GM21381 (cell line): ENCODE measurements at regions not wholly inside any gene's neighbourhood (a gene's known extent, or its start where the extent isn't known, plus 50 kb on each side); places are given as distances from the start of the nearest gene placed in this dataset.

ENCODE experiments used
- ATAC-seq: cut with Tn5 transposase; IDR thresholded peaks from one replicate; pipeline ENCODE4 v1.9.1; 2021; ENCODE audit warnings: mild to moderate bottlenecking, moderate library complexity; ENCODE audit not compliant: unreplicated experiment

DNA sequence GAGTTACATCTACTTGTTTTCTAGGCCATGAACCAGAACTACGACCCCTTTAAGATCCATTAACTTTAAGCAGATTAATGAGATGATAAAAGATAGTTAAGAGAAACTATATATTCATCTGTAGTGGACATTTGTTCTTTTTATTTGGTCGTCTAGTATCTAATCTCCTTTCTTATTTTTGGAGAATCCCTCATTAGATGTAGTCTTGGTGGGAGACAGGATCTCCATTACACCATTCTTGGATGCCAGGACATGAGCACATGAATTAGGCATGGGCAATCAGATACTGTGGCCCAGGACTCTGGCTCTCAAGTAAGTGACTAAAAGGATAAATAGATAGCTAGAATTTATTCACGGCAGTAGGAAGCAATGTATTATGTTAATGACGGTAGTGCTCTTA is 245.0 kb downstream of the ATP23 start:
- ATAC-seq: no peak

- ATAC-seq: no peak
These were observed 245.5 kb downstream of the ATP23 start for GRCh38 chr12:58186914-58187313.

DNA sequence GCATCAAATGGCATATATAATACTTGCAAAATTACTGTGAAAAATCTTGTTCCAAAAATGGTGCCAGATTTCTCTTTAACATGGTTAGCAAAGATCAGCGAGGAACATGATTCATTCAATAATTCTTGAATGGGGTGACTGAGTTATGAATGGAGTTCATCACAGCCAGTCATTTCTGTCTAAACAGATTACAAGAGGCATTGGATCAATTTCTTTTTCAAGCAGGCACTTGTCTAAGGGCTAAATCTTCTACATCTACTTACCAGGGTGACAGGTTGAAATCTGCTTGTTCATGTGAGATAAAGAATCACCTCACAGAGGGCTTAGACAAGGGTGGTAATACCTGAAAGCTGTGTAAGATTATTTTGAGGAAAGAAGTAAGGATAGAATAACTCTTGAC is 247.7 kb downstream of the ATP23 start:
- no peak for ATAC-seq

GRCh38 chr12:58189893-58190292 is 248.5 kb downstream of the ATP23 start:
- ATAC-seq: no peak

- no peak for ATAC-seq
These were observed 249.3 kb downstream of the ATP23 start for GRCh38 chr12:58190618-58191017.

- no peak for ATAC-seq
These were observed 255.6 kb downstream of the ATP23 start for GRCh38 chr12:58196971-58197370.

DNA sequence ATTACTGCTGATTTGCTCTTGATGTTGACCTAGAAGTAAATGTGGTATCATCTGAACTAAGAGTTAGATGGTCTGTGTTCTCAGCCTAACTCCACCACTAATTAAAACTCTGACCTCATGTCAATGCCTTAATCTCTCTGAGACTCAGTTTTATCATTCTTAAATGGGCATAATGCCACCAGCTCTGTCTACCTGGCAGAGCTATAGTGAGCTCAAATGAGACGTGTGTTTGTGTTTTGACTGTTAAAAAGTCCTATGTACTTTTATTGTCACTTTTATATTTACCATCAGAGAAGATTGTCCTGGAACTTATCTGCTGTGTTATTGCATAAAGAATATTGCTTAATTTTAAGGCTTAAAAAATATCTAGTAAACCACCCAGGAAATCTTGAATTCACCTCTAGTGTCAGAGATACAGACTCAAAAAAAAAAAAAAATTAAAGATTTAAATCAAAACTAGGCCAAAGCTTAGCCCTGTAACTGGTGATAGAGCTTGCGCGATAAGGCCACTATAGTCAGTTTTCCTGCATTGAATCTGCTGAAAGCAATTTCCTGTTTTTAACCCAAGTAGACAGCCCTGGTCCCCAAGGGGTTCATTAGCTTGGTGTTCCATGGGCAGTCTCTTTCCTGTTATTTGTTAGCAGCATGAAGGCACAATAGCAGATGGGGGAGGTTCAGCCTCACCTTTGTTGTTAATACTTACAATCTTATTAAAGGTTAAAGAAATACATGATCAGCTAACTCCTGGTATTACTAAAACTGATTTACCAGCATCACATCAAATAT is 261.8 kb downstream of the ATP23 start:
- no peak for ATAC-seq

- no peak for ATAC-seq
These were observed 262.7 kb downstream of the ATP23 start for GRCh38 chr12:58204071-58204470.

- no peak for ATAC-seq
These were observed 265.5 kb downstream of the ATP23 start for GRCh38 chr12:58206876-58207275.

DNA sequence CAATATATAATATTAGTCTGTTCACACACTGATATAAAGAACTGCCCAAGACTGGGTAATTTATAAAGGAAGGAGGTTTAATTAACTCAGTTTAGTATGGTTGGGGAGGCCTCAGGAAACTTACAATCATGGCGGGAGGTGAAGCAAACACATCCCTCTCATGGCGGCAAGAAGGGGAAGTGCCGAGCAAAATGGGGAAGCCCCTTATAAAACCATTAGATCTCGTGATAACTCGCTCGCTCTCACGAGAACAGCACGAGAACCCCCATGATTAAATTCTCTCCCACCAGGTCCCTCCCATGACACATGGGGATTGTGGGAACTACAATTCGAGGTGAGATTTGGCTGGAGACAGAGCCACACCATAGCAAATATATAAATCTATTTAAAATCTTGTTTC is 269.8 kb downstream of the ATP23 start:
- no peak for ATAC-seq

GRCh38 chr12:58217130-58217529 is 275.8 kb downstream of the ATP23 start:
- ATAC-seq: no peak

DNA sequence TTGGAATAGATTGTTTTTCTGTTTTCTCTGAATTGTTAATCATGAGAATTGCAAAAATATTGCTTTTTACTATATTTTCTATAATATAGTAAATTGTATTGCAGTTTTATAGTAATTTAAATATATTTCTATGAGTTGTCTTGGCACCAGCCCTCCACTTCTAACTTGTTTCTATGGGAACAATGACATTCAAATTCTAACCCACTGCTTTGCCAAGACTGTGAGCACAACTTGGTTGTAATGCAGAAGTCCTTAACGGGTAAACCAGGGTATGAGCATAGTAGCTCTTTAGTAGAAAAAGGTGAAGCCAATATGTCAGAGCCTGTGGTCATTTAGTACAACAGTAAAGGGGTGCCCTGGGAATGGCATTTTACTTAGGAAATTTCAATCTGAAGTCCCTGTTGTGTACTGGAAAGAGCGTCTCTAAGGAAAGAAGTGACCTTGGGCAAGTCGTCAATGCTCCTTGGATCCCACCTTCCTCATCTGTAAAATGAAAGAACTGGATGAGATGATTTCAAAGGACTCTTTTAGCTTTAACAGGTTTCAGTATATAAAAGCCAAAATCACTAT is 283.3 kb downstream of the ATP23 start:
- no peak for ATAC-seq

DNA sequence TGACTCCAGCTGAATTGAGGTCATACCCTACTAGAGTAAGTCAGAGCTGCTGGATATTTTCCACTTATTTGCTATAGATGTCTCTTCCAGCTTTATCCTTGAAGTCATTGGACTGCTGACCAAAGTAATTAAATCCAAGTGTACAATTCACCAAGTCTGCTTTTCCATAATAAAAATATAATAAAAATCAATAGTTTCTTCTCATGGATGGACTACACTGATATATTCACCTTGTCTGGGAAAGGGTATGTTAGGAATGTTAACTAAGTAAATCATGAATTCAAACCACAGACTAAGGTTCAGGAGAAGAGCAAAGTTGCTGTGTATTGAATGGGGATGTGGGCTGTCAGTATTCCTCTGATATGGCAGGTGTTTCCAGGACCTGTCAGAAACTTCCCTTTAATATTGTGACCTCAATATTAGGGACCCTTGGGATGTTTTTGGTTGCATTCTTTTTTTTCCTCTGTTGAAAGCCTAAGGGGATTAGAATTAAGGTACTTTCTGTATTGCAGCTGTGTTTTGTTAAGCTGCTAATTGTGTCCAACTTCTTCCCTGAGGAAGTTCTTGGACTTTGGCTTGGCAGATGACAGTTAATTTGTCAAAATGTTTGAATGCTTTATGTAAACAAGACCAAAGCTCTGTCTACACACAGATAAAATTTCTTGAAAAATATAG is 284.0 kb downstream of the ATP23 start:
- ATAC-seq: no peak

GRCh38 chr12:58233886-58234285 is 292.5 kb downstream of the ATP23 start:
- no peak for ATAC-seq

- no peak for ATAC-seq
These were observed 297.0 kb downstream of the ATP23 start for GRCh38 chr12:58238411-58238810.

DNA sequence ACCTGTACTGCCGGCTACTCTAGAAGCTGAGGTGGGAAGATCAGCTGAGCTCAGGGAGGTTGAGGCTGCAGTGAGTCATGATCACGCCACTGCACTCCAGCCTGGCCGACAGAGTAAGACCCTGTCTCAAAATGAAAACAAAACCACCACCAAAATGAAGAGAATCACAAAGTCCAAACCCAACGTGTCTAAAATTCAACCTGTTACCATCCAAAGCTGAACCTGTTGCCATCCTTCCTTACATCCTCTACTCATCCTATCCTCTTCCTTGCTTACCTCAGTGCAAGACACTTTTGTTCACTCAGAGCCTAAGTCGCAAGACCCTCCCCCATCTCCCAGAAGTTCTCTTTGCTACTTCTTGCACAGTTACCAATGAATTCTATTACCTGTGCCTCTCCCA is 299.7 kb downstream of the ATP23 start:
- no peak for ATAC-seq

DNA sequence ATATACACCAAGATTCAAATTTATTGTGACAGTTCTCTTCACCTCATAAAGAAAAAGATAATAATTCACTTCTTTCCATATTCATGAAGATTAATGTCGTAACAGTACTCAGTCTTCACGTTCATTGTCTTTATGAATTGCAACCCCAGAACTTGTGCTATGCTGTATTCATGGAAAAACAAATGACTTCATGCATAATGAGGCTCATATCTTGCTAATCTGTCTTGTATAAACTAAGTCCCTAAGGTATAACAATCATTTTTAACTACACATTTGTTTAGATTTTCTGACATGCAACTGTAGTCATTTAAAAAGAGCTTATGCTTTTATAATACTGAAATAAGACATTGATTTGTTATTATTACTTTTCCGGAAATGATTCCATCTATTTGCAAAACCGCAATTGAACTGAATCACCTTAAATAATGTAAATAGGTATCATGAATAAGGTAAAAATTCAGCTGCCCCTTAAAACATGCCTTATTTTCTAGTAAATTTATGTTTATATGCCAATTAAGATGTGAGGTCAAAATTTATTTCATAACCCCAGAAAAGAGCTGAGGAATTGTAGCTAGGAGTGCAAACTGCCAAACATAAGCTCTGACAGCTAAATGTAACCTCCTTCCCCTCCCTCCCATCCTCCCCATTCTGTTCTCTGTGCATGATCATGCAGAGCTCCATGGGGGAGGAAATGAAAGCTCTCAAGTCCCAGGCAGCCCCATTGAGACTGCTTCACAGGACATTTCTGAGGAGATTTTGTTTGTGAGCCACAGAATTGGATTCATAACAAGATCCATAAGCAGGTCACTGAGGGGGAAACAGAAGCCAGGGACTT is 301.6 kb downstream of the ATP23 start:
- no peak for ATAC-seq

DNA sequence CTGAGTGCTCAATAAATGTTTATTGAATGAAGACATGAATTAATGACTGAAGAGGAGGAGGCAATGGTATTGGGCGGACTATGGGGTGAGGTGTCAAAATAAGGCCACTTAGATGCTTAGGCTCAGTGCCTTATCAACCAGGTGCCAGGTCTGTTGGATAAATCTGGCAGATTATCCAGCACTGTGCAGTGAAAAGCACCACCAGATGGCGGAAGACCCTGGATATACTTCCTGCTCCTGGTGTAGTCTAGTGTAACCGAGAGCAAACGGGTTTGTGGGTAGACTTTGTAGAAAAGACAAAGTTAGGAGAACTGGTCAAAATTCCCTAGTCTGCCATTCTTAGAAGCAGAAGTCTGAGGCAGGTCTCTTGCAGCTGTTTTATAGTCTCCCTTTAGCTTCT is 306.3 kb downstream of the ATP23 start:
- no peak for ATAC-seq

DNA sequence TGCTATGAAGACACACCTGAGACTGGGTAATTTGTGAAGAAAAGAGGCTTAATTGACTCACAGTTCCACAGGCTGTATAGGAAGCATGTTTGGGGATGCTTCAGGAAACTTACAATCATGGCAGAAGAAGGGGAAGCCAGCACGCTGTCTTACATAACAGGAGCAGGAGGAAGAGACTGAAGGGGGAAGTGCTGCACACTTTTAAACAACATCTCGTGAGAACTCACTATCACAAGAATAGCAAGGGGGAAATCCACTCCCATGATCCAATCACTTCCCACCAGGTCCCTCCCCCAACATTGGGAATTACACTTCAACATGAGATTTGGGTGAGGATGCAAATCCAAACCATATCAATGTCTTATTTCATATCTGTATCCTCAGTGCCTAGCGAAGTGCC is 307.2 kb downstream of the ATP23 start:
- no peak for ATAC-seq

GRCh38 chr12:58249610-58250009 is 308.2 kb downstream of the ATP23 start:
- ATAC-seq: no peak

GRCh38 chr12:58250077-58250476 is 308.7 kb downstream of the ATP23 start:
- no peak for ATAC-seq
